Right lobe of liver (tissue), 6 donors: ENCODE measurements at regions not wholly inside any gene's neighbourhood (a gene's known extent, or its start where the extent isn't known, plus 50 kb on each side); places are given as distances from the start of the nearest gene placed in this dataset.

Source experiments
- ATAC-seq, 4 donors: fragments of 200-7000 bp; cut with Tn5 transposase; one replicate each; pipeline ENCODE4 v1.9.1; 2020; ENCODE audit warnings: mild to moderate bottlenecking in 4 of 4, moderate library complexity in 4 of 4
- DNase-seq, 3 donors: peaks; one replicate each; pipeline ENCODE4 v3.0.0-alpha.2; 2020
- H3K27ac ChIP-seq, 3 donors: fragments of 200-600 bp; one replicate each; pipeline ENCODE4 v1.8.0; 2022
- H3K27me3 ChIP-seq, 2 donors: fragments of 200-600 bp; one replicate each; pipeline ENCODE4 v1.8.0; 2022
- H3K36me3 ChIP-seq, 4 donors: fragments of 200-600 bp; sonication (generic) in 1 of 4; one replicate each; pipeline versions ENCODE4 v1.5.1 to v1.8.0; 2017 to 2022; ENCODE audit warnings: control low read depth in 1 of 4
- H3K4me1 ChIP-seq, 4 donors: fragments of 200-600 bp; sonication (generic) in 1 of 4; one replicate each; pipeline versions ENCODE4 v1.5.1 to v1.8.0; 2017 to 2022; ENCODE audit warnings: control low read depth in 1 of 4
- H3K4me3 ChIP-seq, 3 donors: fragments of 200-600 bp; one replicate each; pipeline ENCODE4 v1.8.0; 2022
- H3K9me3 ChIP-seq, 4 donors: fragments of 200-600 bp; sonication (generic) in 1 of 4; one replicate each; pipeline versions ENCODE4 v1.5.1 to v1.8.0; 2017 to 2022; ENCODE audit warnings: control low read depth in 1 of 4
- POLR2A ChIP-seq: fragments of 450-650 bp; IDR thresholded peaks from one replicate; pipeline ENCODE4 v1.6.1; 2017; ENCODE audit warnings: antibody characterized with exemption, mild to moderate bottlenecking
- WGBS: methylation state at CpG from one replicate; pipeline ENCODE4 v1.1.6; 2018; ENCODE audit warnings: low coverage, low lambda C conversion rate; ENCODE audit not compliant: insufficient coverage; ENCODE audit errors: missing lambda C conversion rate; 5-methylcytosine and 5-hydroxymethylcytosine counted together
- intact Hi-C, 2 donors: fragments of 100-400 bp; cut with DNase I; formaldehyde crosslinking; loops; one replicate each; pipeline versions ENCODE4 v1.11.2 to v1.14.1; 2022
- TF ChIP-seq, protein P1 (sequence below), 4 donors: fragments of 200-600 bp in 3 of 4; fragments of 450-650 bp in 1 of 4; IDR thresholded peaks; one replicate each; pipeline versions ENCODE4 v1.5.1 to v1.8.0; 2016 to 2022; ENCODE audit warnings: antibody characterized with exemption in 4 of 4, mild to moderate bottlenecking in 2 of 4
- donor health status: DM: no; HTN: yes; CAD: no.
- donor health status: DM: no; HTN: no; CAD: no.
- donor health status: DM: no; HTN: no; CAD: no.
- donor health status: DM: no; HTN: yes; CAD: no.
- donor health status: DM: no; HTN: yes; CAD: no.

DNA sequence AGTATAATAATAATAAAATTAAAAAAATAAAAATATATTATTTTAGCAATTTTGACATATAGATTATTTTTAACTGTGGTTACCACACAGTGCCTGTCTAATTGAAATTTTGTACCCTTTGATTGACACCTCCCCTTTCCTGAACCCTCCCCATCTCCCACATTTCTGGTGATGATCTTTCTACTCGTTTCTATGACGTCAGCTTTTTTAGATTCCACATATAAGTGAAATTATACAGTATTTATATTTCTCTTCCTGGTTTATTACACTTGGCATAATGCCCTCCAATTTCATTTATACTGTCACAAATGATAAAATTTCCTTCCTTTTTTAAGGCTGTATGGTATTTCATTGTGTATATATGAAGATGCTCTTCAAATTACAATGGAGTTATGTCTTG lies 258.1 kb upstream of the PTCHD4 start:
- intact Hi-C loops, result no loop called here
- ATAC-seq (no peak), DNase-seq (no peak)
- TF ChIP-seq, protein P1, sequence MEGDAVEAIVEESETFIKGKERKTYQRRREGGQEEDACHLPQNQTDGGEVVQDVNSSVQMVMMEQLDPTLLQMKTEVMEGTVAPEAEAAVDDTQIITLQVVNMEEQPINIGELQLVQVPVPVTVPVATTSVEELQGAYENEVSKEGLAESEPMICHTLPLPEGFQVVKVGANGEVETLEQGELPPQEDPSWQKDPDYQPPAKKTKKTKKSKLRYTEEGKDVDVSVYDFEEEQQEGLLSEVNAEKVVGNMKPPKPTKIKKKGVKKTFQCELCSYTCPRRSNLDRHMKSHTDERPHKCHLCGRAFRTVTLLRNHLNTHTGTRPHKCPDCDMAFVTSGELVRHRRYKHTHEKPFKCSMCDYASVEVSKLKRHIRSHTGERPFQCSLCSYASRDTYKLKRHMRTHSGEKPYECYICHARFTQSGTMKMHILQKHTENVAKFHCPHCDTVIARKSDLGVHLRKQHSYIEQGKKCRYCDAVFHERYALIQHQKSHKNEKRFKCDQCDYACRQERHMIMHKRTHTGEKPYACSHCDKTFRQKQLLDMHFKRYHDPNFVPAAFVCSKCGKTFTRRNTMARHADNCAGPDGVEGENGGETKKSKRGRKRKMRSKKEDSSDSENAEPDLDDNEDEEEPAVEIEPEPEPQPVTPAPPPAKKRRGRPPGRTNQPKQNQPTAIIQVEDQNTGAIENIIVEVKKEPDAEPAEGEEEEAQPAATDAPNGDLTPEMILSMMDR (IDR thresholded peaks at IDR 0.05), result no peak
- TF ChIP-seq POLR2A, result no peak
- WGBS, result 65% methylated on average over 2 of the region's 2 CpGs
- Histone ChIP-seq H3K36me3 (no peaks in the 10 kb centered on the region), H3K4me1 (no peaks in the 10 kb centered on the region), H3K27me3 (no peaks in the 10 kb centered on the region), H3K4me3 (no peak overlapping the region), H3K27ac (no peak overlapping the region), H3K9me3 (no peaks in the 10 kb centered on the region)

DNA sequence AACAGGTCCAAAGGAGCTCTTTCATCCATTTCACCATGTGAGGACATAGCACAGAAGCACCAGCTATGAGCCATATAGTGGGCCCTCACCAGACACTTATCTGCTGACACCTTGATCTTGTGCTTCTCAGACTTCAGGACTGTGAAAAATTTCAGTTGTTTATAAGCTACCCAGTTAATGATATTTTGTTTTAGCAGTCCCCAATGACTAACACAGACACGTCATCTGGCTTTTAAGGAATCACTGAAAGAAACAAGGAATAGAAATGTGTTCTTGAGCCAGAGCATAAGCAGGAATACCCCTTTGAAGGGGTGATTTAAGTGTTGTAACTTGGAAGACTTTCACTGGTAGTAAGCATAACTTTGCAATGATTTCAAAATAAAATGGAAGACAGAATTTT lies 214.7 kb upstream of the PTCHD4 start:
- Histone ChIP-seq H3K36me3 (no peaks in the 10 kb centered on the region), H3K27ac (no peak overlapping the region), H3K4me1 (no peaks in the 10 kb centered on the region), H3K27me3 (no peaks in the 10 kb centered on the region), H3K9me3 (no peaks in the 10 kb centered on the region), H3K4me3 (no peak overlapping the region)
- DNase-seq (no peak), ATAC-seq (no peak)
- no peak for TF ChIP-seq POLR2A
- TF ChIP-seq, protein P1 (IDR thresholded peaks at IDR 0.05), result no peak
- WGBS, result 35% methylated on average over 1 of the region's 1 CpG
- intact Hi-C loops, result no loop called here

DNA sequence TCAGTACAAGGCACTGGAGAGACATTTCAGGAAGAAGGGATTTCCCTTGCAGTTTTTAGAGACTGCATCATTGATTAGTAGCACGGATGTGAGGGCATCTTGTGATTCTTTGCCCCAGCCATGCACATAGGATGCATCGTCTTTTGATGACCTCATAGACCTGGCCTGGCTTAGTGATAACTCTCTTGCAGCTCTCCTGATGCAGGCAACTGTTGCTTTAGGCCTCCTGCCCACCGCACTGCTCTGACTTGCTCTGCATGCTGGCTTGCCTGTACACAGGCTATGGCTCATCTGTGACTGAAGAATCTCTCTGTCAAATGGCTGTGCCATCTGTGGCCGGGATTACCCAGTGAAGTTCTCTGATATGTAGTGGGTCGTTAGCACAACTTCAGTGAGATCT lies 207.7 kb upstream of the PTCHD4 start:
- WGBS, result 38% methylated on average over 4 of the region's 5 CpGs
- no peaks in the 10 kb centered on the region for H3K4me1 ChIP-seq
- no peak for ATAC-seq
- no peak overlapping the region for H3K27ac ChIP-seq
- no peaks in the 10 kb centered on the region for H3K9me3 ChIP-seq
- no peaks in the 10 kb centered on the region for H3K27me3 ChIP-seq
- DNase-seq, result no peak
- intact Hi-C loops, result no loop called here
- TF ChIP-seq, protein P1 (IDR thresholded peaks at IDR 0.05), result no peak
- no peak for TF ChIP-seq POLR2A
- no peaks in the 10 kb centered on the region for H3K36me3 ChIP-seq
- H3K4me3 ChIP-seq, result no peak overlapping the region

DNA sequence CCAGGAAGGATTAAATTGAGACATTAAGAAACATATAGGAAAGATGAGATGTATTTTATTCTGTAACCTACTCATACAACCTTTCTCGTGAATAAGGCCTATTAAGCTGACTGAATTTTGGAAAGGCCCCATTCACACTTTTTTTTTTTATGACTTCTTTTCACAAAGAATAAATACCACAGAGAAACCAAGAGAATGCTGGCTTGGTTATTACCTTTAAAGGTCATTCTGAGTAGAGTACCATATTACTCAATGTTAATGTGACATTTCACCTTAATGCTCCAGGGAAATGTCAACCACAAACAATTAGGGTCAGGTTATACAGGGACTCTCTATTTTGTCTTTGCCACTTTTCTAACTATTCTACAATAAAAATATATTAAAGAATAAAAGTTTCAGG lies 204.9 kb upstream of the PTCHD4 start:
- H3K27ac ChIP-seq, result no peak overlapping the region
- DNase-seq, result no peak
- H3K27me3 ChIP-seq, result no peaks in the 10 kb centered on the region
- no peaks in the 10 kb centered on the region for H3K9me3 ChIP-seq
- WGBS, result 46% methylated on average over 1 of the region's 1 CpG
- no peak overlapping the region for H3K4me3 ChIP-seq
- no peaks in the 10 kb centered on the region for H3K4me1 ChIP-seq
- TF ChIP-seq, protein P1 (IDR thresholded peaks at IDR 0.05), result no peak
- no peak for TF ChIP-seq POLR2A
- H3K36me3 ChIP-seq, result no peaks in the 10 kb centered on the region
- ATAC-seq, result no peak
- intact Hi-C loops, result no loop called here

DNA sequence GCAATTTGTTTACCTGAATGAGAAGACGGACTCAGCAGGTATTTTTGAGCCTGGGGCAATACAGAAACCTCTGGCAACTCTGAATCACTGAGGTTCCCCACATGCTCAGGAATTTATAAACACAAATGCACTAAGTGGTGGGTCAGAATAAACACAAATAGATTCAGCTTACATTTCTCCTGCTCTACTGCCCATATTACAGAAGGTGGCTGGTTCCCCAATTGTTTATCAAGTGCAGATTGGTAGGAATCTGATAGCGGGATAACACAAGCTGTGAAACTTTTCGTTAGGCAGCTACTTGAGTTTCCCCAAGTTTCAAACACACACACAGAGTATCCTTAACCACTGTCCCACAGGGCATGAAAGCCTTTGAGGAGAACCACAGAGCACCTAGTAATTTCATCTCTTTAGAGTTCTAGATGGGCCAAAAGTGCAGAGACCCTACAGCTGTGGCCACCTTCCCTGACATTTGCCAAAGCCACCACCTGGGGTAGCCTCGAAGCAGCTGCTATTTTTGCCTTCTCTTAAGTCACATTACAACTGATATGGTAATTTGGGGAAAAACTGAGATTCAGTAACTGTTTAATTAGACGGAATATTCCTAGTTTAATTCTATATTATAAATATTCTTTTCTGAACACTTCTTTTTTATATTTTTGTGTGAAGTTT lies 204.2 kb upstream of the PTCHD4 start:
- intact Hi-C loops, result no loop called here
- no peaks in the 10 kb centered on the region for H3K27me3 ChIP-seq
- no peak overlapping the region for H3K4me3 ChIP-seq
- no peaks in the 10 kb centered on the region for H3K9me3 ChIP-seq
- no peak for TF ChIP-seq POLR2A
- TF ChIP-seq, protein P1 (IDR thresholded peaks at IDR 0.05), result no peak
- H3K36me3 ChIP-seq, result no peaks in the 10 kb centered on the region
- H3K4me1 ChIP-seq, result no peaks in the 10 kb centered on the region
- DNase-seq (no peak), ATAC-seq (no peak)
- WGBS, result 61% methylated on average over 5 of the region's 5 CpGs
- no peak overlapping the region for H3K27ac ChIP-seq
